Brain microvascular endothelial cell (primary cell): ENCODE measurements at regions not wholly inside any gene's neighbourhood (a gene's known extent, or its start where the extent isn't known, plus 50 kb on each side); places are given as distances from the start of the nearest gene placed in this dataset.

ENCODE experiments used
- DNase-seq: peaks from one replicate; pipeline ENCODE4 v3.0.0-alpha.2; 2020
- H3K27ac ChIP-seq: fragments of 250-450 bp; sonication (Bioruptor Pico); 2 replicates; pipeline ENCODE4 v1.5.1; 2020; ENCODE audit warnings: mild to moderate bottlenecking, moderate library complexity
- H3K27me3 ChIP-seq: fragments of 250-450 bp; sonication (Bioruptor Pico); replicated peaks from 2 replicates; pipeline ENCODE4 v1.5.1; 2020; ENCODE audit warnings: mild to moderate bottlenecking
- H3K36me3 ChIP-seq: fragments of 250-450 bp; sonication (Bioruptor Pico); replicated peaks from 2 replicates; pipeline ENCODE4 v1.5.1; 2020; ENCODE audit warnings: mild to moderate bottlenecking
- H3K4me3 ChIP-seq: 2 replicates; pipeline ENCODE4 v1.5.1; 2011; ENCODE audit warnings: low read depth, mild to moderate bottlenecking, control low read depth, low read length, moderate library complexity
- CTCF ChIP-seq: IDR thresholded peaks from 2 replicates; pipeline ENCODE4 v1.5.1; 2011; ENCODE audit warnings: low read depth, mild to moderate bottlenecking, moderate library complexity, low read length, control low read depth, inconsistent platforms; ENCODE audit errors: missing control alignments
- in situ Hi-C: cut with HindIII; loops from 2 replicates; pipeline ENCODE4 v1.10.0; 2017; ENCODE audit warnings: low sequenced_read_pairs, low pct_ligation_motif_present

- no peak for DNase-seq
- no peak overlapping the region for H3K27ac ChIP-seq
- no peaks in the 10 kb centered on the region for H3K36me3 ChIP-seq
- no peaks in the 10 kb centered on the region for H3K27me3 ChIP-seq
- TF ChIP-seq CTCF: no peak
- no peak overlapping the region for H3K4me3 ChIP-seq
- in situ Hi-C loops: no loop called here
These were observed 123.2 kb downstream of the SNAPC1 start for GRCh38 chr14:61885203-61885961.

- TF ChIP-seq CTCF: no peak
- H3K4me3 ChIP-seq: no peak overlapping the region
- H3K36me3 ChIP-seq: no peaks in the 10 kb centered on the region
- H3K27me3 ChIP-seq: no peaks in the 10 kb centered on the region
- in situ Hi-C loops: no loop called here
- no peak for DNase-seq
- no peak overlapping the region for H3K27ac ChIP-seq
These were observed 125.4 kb downstream of the SNAPC1 start for GRCh38 chr14:61887628-61888027.

- in situ Hi-C loops: no loop called here
- Histone ChIP-seq H3K4me3 (no peak overlapping the region), H3K36me3 (no peaks in the 10 kb centered on the region), H3K27ac (no peak overlapping the region), H3K27me3 (no peaks in the 10 kb centered on the region)
- TF ChIP-seq CTCF: peak; percentile 16
- no peak for DNase-seq
These were observed 127.7 kb downstream of the SNAPC1 start for GRCh38 chr14:61889914-61890351.

- no peaks in the 10 kb centered on the region for H3K36me3 ChIP-seq
- in situ Hi-C loops: no loop called here
- TF ChIP-seq CTCF: no peak
- H3K27ac ChIP-seq: no peak overlapping the region
- peak; percentile 51 for DNase-seq
- H3K27me3 ChIP-seq: no peaks in the 10 kb centered on the region
- no peak overlapping the region for H3K4me3 ChIP-seq
These were observed 128.9 kb downstream of the SNAPC1 start for GRCh38 chr14:61891170-61891569.

GRCh38 chr14:61891810-61892209 is 129.6 kb downstream of the SNAPC1 start:
- Histone ChIP-seq H3K4me3 (no peak overlapping the region), H3K27me3 (no peaks in the 10 kb centered on the region), H3K36me3 (no peaks in the 10 kb centered on the region), H3K27ac (no peak overlapping the region)
- in situ Hi-C loops: no loop called here
- no peak for DNase-seq
- TF ChIP-seq CTCF: no peak
